Cerebellar cortex (tissue), 1 donor: ENCODE measurements at regions not wholly inside any gene's neighbourhood (a gene's known extent, or its start where the extent isn't known, plus 50 kb on each side); places are given as distances from the start of the nearest gene placed in this dataset.
"Not testable (repeated sequence)": the region's sequence is repeated elsewhere in the genome, so short reads cannot be mapped to it uniquely, and the experiment has no call there.

Experiments
- DNase-seq: peaks from one replicate; pipeline ENCODE4 v3.0.0-alpha.2; 2015; ENCODE audit warnings: low spot score

- DNase-seq = no peak
Observed at GRCh38 chr17:79560527-79560926, 50.3 kb downstream of the RBFOX3 start.

- no peak for DNase-seq
Observed at GRCh38 chr17:79559111-79559887, 51.6 kb downstream of the RBFOX3 start.

DNA sequence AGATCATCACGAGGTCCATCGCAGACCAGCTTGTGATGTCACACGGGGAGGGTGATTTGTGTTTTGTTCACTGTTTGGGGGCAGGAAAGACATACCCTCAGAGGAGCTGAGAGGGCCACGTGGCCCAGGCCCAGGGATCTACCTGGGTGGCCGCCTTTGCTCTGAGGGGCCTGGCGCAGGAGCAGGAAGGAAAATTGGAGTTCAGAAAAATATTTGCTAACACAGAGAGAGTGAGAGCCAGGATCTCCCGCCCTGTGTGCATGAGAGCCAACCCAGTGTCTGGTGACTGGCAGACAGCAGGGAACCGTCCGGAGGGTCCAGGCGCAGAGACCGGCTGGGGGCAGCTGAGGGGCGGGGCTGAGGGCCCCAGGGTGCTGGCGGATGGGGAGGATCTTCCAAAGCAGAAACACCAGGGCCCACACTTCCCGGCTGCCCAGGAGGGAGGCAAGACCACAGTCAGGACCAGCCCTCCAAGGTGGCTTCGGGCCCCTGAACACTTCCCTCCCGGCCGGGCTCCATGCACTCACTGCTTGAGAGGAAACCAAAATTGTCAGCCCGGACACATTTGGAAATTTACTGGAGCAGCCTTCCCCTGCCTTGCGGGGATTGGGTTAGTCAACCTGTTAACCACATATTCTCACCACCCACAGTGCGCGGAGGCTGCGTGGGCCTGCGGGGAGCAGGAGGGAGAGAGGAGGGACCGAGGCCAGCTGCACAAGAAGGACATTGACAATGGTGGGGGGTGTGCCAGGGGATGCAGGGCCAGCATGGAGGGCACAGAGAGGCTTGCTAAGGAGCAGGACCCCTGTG lies 52.6 kb downstream of the RBFOX3 start:
- peak; percentile 62 for DNase-seq

DNA sequence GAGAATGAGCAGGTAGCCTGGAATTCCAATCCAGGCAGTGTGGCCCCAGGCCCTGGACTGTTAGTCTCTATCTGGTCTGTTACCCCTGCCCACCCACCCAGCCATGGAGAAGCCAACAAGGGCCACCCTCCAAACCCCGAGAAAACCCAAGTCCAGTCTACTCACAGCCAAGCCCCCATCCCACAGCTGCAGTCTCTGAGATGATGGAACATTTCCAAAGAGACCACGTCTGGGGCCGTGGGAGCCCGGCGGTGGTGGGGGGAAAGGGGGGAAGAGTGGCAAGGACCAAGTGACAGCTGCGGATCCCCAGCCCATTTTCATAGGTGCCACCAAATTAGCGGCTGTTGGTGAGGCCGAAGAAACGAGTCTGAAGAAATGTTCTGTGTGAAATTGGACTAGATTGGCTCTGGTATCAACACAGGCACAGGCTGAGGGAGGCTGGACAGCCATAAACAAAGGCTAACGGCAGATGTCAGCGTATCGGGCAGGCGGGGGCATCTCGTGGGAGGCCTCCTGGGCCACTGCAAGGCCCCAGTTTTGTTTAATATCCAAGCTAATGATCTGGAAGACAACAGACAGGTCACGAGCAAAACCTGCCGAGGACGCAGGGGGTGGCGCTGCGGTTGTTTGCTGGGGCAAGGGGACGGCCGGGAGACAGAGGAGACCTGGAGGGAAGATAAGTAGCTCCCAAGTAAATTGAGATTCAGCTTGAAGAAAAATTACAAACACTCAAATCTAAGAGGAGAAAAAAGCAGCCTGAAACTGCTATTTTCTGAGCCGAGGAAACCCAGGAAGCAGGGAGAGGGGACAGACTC lies 53.4 kb downstream of the RBFOX3 start:
- no peak for DNase-seq

- DNase-seq = no peak
Observed at GRCh38 chr17:79556271-79556670, 54.6 kb downstream of the RBFOX3 start.

- no peak for DNase-seq
Observed at GRCh38 chr17:79555543-79555942, 55.3 kb downstream of the RBFOX3 start.

GRCh38 chr17:79554346-79554745 lies 56.5 kb downstream of the RBFOX3 start:
- not testable (repeated sequence) for DNase-seq

- no peak for DNase-seq
Observed at GRCh38 chr17:79552824-79553223, 58.0 kb downstream of the RBFOX3 start.

GRCh38 chr17:79552405-79552804 lies 58.4 kb downstream of the RBFOX3 start:
- no peak for DNase-seq

GRCh38 chr17:79549141-79549915 lies 61.5 kb downstream of the RBFOX3 start:
- peak; percentile 80 for DNase-seq

GRCh38 chr17:79548116-79548515 lies 62.7 kb downstream of the RBFOX3 start:
- no peak for DNase-seq

- DNase-seq = no peak
Observed at GRCh38 chr17:79547586-79547985, 63.3 kb downstream of the RBFOX3 start.

- not testable (repeated sequence) for DNase-seq
Observed at GRCh38 chr17:79547171-79547570, 63.7 kb downstream of the RBFOX3 start.

DNA sequence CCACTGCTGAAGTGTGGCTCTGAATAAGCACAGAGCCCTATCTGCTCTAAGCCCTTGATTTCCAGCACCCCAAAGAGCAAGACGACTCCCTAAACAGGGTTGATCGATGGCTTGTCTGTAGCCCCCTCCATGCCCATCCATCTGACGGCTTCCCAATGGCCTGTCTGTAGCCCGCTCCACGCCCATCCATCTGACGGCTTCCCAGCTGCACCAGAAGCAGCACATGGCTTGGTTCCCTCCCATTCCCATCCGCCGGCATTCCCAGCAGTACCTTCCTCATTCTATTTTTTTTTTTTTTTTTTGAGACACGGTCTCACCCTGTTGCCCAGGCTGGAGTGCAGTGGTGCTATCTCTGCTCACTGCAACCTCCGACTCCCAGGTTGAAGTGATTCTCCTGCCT lies 64.5 kb downstream of the RBFOX3 start:
- DNase-seq = peak; percentile 43

GRCh38 chr17:79545251-79546005 lies 65.4 kb downstream of the RBFOX3 start:
- peak; percentile 28 for DNase-seq

DNA sequence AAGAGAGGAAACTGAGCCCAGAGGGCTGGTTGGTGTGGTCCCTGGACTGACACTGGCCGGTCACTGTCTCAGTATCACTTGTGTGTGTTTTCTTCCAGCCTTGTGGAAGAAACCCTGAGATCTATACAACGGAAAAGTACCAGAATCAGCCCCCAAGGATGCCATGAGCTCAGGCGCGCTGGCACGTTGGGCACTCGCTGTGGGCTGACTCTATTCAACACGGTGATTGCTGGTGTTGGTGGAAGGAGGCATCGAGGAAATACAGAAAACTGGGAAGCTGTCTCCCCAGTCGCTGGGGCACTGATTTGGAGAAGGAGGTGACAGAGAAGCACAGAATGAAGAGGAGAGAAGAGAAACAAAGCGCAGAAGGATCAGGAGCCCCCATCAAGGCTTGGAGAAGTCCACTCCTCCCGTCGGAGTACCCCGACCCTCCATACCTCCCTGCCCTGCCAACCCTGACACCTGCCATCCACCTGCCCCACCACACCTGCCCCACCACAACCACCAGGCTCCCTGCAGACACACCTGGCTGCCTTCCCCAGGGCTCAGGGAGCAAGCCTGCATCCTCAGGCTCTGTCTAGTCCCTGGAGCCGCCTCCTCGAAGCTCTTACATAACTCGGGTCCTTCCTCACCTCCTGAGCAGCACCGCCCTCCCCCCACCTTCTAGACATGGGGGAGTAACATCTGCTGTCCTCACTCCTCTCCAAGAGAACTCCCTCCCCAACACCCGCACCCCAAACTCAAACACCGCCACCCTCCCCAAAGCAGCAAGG lies 66.5 kb downstream of the RBFOX3 start:
- peak; percentile 72 for DNase-seq

DNA sequence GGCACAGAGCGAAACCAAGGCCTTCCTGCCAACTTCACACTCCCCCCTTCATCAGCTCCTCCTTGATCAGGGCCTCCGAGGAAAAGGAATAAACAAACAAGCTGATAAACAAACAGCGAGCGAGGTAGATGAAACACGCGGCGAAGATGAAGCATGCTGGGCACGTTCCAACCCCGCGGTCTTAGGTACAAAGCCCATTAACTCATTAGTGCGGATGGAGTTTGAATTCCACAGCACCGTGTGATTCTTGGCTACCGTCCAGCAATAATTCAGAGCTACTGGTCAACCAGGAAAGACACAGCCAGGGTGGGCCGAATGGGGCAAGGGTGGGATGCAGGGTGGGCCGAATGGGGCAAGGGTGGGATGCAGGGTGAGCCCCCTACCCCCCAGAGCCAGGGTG lies 67.3 kb downstream of the RBFOX3 start:
- DNase-seq = no peak

DNA sequence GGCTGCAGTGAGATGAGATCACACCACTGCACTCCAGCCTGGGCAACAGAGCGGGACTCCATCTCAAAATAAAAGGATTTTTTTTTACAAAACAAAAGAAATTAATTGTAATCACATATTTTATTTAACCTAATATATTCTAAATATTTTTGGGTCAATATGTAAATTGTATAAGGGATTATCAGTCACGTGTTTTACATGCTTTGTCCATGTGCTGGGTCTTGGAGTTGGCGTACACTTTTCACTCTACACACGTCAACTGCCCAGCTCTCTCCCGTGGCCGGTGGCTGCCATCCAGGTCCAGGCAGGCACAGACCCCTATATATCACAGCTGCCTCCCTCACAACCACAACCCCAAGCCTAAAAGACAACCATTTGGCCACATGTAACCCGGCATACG lies 68.1 kb downstream of the RBFOX3 start:
- no peak for DNase-seq

GRCh38 chr17:79541056-79541850 lies 69.6 kb downstream of the RBFOX3 start:
- no peak for DNase-seq
